Uterus (tissue), 3 donors: ENCODE measurements at regions not wholly inside any gene's neighbourhood (a gene's known extent, or its start where the extent isn't known, plus 50 kb on each side); places are given as distances from the start of the nearest gene placed in this dataset.

Experiments
- DNase-seq, 2 donors: peaks; one replicate each; pipeline ENCODE4 v3.0.0-alpha.2; 2019 to 2020
- H3K27ac ChIP-seq, 2 donors: fragments of 200-600 bp; sonication (generic); 1 replicate in 1 of 2; 2 replicates in 1 of 2; pipeline ENCODE4 v1.5.1; 2016 to 2018
- H3K27me3 ChIP-seq, 2 donors: fragments of 200-600 bp; sonication (generic); one replicate each; pipeline ENCODE4 v1.5.1; 2018 to 2019; ENCODE audit warnings: control low read depth in 1 of 2
- H3K36me3 ChIP-seq, 2 donors: fragments of 200-600 bp; sonication (generic); one replicate each; pipeline ENCODE4 v1.5.1; 2019; ENCODE audit warnings: control low read depth in 1 of 2
- H3K4me1 ChIP-seq, 2 donors: fragments of 200-600 bp; sonication (generic); one replicate each; pipeline ENCODE4 v1.5.1; 2018 to 2019; ENCODE audit warnings: control low read depth in 1 of 2
- H3K4me3 ChIP-seq, 2 donors: fragments of 200-600 bp; sonication (generic); 1 replicate in 1 of 2; 2 replicates in 1 of 2; pipeline ENCODE4 v1.5.1; 2018 to 2019; ENCODE audit warnings: mild to moderate bottlenecking in 1 of 2
- H3K9me3 ChIP-seq, 2 donors: fragments of 200-600 bp; sonication (generic); one replicate each; pipeline ENCODE4 v1.5.1; 2019; ENCODE audit warnings: control low read depth in 1 of 2
- POLR2A ChIP-seq, 2 donors: fragments of 450-650 bp; IDR thresholded peaks; one replicate each; pipeline ENCODE4 v1.6.1; 2016; ENCODE audit warnings: antibody characterized with exemption in 2 of 2, mild to moderate bottlenecking in 1 of 2, moderate library complexity in 1 of 2
- intact Hi-C: fragments of 100-400 bp; cut with DNase I; formaldehyde crosslinking; loops from one replicate; pipeline ENCODE4 v1.15.1; 2023; ENCODE audit warnings: low total_unique reads
- TF ChIP-seq, protein P1 (sequence below), 4 experiments: fragments of 200-600 bp in 2 of 4; fragments of 450-650 bp in 2 of 4; sonication (generic) in 2 of 4; IDR thresholded peaks; one replicate each; pipeline ENCODE4 v1.5.1; 2016 to 2019; ENCODE audit warnings: antibody characterized with exemption in 4 of 4, mild to moderate bottlenecking in 2 of 4, moderate library complexity in 1 of 4
- donor health status: DM: yes; HTN: yes; CAD: no.

DNA sequence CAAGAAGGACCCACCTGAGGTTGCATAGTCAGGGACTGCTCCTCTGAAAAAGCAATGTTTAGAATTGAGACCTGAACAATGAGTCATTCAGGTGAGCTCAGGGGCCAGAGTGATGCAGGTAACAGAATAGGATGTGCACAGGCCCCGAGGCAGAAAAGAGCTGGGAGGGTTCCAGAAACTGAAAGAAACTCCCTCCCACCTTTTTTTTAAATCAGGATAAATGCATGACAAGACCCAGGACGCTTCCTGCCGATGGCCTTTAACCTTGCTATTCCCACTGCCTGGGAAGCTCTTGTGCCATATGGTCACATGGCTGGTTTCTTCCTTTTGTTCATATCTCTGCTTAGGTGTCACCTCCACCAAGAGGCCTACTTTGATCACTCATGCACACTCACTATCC lies 214.2 kb upstream of the ZBED5 start:
- Histone ChIP-seq H3K36me3 (no peaks in the 10 kb centered on the region), H3K27ac (no peak overlapping the region), H3K27me3 (no peaks in the 10 kb centered on the region), H3K9me3 (no peaks in the 10 kb centered on the region), H3K4me3 (no peak overlapping the region), H3K4me1 (no peaks in the 10 kb centered on the region)
- TF ChIP-seq POLR2A (IDR thresholded peaks at IDR 0.05): no peak
- TF ChIP-seq, protein P1, sequence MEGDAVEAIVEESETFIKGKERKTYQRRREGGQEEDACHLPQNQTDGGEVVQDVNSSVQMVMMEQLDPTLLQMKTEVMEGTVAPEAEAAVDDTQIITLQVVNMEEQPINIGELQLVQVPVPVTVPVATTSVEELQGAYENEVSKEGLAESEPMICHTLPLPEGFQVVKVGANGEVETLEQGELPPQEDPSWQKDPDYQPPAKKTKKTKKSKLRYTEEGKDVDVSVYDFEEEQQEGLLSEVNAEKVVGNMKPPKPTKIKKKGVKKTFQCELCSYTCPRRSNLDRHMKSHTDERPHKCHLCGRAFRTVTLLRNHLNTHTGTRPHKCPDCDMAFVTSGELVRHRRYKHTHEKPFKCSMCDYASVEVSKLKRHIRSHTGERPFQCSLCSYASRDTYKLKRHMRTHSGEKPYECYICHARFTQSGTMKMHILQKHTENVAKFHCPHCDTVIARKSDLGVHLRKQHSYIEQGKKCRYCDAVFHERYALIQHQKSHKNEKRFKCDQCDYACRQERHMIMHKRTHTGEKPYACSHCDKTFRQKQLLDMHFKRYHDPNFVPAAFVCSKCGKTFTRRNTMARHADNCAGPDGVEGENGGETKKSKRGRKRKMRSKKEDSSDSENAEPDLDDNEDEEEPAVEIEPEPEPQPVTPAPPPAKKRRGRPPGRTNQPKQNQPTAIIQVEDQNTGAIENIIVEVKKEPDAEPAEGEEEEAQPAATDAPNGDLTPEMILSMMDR (IDR thresholded peaks at IDR 0.05): no peak
- intact Hi-C loops: no loop called here
- no peak for DNase-seq

DNA sequence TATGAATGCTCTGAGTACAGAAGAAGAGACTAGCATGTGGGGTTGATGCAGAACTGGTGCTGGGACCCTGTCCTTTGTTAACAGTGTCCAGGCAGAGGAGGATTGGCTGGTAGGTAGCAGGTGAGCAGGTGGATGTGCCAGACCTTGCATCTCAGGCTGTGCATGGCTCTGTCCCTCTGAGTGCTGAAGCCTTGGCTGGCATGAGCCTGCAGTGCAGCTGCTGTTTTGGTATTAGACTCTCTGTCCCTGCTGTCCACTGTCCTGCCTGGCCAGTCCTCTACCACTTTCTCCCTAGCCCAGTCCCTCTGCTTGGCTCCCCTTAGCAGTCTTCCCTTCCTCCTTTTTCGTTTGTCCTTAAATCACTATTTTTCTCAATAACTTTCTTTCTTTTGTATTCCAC lies 213.6 kb upstream of the ZBED5 start:
- Histone ChIP-seq H3K4me1 (no peaks in the 10 kb centered on the region), H3K9me3 (no peaks in the 10 kb centered on the region), H3K27me3 (no peaks in the 10 kb centered on the region), H3K4me3 (no peak overlapping the region), H3K36me3 (no peaks in the 10 kb centered on the region), H3K27ac (no peak overlapping the region)
- TF ChIP-seq, protein P1 (IDR thresholded peaks at IDR 0.05): no peak
- TF ChIP-seq POLR2A (IDR thresholded peaks at IDR 0.05): no peak
- DNase-seq: no peak
- intact Hi-C loops: no loop called here

DNA sequence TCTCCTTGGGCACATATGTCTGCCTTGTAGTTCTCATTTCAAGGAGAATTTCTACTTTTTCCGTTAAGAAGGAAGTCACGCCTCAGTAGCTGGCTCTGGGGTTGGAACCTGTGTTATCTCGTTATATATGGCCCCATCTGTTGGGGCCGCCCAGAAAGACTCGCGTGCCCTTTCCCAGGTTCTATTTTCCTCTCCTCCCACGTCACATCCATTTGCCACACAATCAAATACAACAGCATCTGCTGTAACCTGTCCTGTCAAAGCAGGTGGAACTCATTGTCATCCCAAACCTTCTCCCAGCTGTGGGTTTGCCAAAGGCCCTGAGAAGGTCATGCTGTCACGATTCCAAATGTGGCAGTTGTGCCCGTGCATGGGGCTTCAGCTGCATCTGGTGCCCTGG lies 213.1 kb upstream of the ZBED5 start:
- TF ChIP-seq, protein P1 (IDR thresholded peaks at IDR 0.05): no peak
- TF ChIP-seq POLR2A (IDR thresholded peaks at IDR 0.05): no peak
- Histone ChIP-seq H3K4me1 (no peaks in the 10 kb centered on the region), H3K27ac (no peak overlapping the region), H3K36me3 (no peaks in the 10 kb centered on the region), H3K27me3 (no peaks in the 10 kb centered on the region), H3K4me3 (no peak overlapping the region), H3K9me3 (no peaks in the 10 kb centered on the region)
- no peak for DNase-seq
- intact Hi-C loops: no loop called here

DNA sequence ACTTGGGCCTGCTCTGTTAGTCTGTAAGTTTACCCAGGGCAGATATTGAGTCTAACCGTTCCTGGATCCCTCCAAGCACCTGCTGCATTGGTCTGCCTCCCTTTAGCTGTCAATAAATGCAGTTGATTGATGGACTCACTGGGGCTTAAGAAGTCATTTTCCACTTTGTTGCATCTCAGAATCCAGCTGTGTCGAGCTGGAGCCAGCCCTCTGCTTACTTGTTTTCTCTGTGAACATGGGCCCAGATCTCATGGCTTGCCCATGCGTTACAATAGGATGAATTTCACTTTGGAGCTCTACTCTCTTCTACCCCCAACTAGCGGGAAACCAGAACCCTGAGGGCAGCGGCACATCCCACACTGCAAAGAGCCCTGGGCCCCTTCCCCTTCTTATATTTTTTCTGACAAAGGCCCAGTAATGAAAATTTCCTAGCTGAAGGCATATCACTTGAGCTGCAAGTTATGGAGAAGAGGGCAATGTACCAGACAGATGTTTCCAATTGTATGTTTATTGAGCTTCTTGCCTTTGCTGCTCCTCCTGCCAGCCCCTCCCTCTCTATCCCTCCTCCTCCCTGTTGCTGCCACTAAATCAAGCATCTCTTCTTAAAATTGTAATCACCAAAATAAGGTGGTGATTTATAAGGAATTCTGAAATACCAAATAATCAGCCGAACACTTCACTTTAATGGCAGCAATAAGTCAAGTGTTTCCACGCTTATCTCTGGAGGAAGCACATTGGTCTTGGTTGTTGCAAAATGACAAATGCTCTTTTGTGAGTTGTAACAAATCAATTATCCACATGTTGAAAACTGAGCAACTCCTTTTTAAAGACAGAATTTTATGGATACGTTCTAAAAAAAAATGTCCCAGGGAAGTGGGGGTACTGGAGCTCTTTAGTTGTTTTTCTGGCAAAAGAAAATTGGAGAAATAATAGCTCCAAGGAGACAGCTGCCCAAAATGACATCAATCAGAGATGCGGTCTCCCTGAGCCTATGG lies 212.3 kb upstream of the ZBED5 start:
- H3K9me3 ChIP-seq: no peaks in the 10 kb centered on the region
- DNase-seq: no peak
- H3K4me1 ChIP-seq: no peaks in the 10 kb centered on the region
- no peak overlapping the region for H3K27ac ChIP-seq
- TF ChIP-seq, protein P1 (IDR thresholded peaks at IDR 0.05): no peak
- no peak for TF ChIP-seq POLR2A (IDR thresholded peaks at IDR 0.05)
- H3K36me3 ChIP-seq: no peaks in the 10 kb centered on the region
- H3K4me3 ChIP-seq: no peak overlapping the region
- H3K27me3 ChIP-seq: no peaks in the 10 kb centered on the region
- intact Hi-C loops: no loop called here

DNA sequence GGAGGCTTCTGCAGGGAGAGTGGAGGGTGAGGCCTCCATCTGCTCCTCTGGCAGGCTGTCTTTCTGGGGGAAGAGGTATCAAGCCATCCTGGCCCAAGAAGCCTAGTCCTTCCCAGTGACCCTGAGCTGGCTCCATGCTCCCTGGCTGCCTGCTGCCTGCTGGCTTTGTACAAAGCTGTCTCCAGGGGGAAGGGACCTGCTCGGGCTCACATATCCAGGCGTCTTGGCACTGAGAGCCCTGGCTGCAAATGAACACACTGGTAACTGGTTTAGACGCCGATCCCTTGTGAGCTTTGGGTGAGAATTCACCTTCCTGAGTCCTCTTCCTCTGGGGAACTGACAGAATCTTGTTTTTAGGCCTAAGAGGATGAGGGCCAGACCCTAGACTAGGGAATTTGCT lies 210.3 kb upstream of the ZBED5 start:
- no peak overlapping the region for H3K27ac ChIP-seq
- H3K4me3 ChIP-seq: no peak overlapping the region
- intact Hi-C loops: no loop called here
- H3K27me3 ChIP-seq: no peaks in the 10 kb centered on the region
- no peaks in the 10 kb centered on the region for H3K36me3 ChIP-seq
- no peak for TF ChIP-seq POLR2A (IDR thresholded peaks at IDR 0.05)
- TF ChIP-seq, protein P1 (IDR thresholded peaks at IDR 0.05): no peak
- no peaks in the 10 kb centered on the region for H3K9me3 ChIP-seq
- H3K4me1 ChIP-seq: no peaks in the 10 kb centered on the region
- no peak for DNase-seq
